Epidermal melanocyte (primary cell): ENCODE measurements at regions not wholly inside any gene's neighbourhood (a gene's known extent, or its start where the extent isn't known, plus 50 kb on each side); places are given as distances from the start of the nearest gene placed in this dataset.
"Not testable (repeated sequence)": the region's sequence is repeated elsewhere in the genome, so short reads cannot be mapped to it uniquely, and the experiment has no call there.

Source experiments
- DNase-seq: peaks from one replicate; pipeline ENCODE4 v3.0.0; 2011; ENCODE audit warnings: low spot score; ENCODE audit not compliant: insufficient read length

DNA sequence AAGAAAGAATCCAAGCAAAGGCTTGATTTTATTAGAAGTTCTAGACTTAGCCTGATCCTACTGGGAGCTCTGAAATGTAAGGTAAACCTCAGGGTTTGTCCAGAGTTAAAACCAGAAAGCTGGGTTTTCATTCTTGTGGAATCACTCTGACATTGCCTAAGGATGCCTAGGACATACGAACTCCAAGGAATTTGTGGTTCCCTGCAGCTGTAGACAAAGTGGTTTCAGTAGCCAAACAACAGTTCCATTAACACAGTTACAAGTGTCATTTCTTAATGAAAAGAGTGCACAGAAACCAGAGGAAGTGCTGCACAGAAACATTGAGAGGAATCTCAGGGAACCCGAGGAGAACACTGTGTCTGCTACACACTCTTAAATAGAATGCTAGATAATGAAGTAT is 221.4 kb upstream of the ST6GAL2 start:
- DNase-seq: no peak

DNA sequence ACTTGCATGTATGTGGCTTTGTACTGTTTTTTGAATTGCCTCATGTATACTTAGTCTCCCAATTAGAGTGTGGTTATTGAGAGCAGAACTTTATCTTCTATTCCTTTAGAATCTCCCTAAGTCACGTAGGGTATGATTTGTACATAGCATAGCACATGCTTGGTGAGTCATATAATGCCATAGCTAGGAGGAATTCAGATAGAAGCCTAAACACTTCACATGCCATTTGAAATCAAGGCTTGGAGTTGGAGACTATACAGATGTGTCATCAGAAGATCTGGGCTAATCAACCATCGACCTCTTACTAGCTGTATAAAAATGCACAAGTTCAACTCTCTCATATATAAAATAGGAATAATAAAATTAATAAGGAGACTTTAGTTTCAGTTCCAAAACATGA is 222.6 kb upstream of the ST6GAL2 start:
- no peak for DNase-seq

DNA sequence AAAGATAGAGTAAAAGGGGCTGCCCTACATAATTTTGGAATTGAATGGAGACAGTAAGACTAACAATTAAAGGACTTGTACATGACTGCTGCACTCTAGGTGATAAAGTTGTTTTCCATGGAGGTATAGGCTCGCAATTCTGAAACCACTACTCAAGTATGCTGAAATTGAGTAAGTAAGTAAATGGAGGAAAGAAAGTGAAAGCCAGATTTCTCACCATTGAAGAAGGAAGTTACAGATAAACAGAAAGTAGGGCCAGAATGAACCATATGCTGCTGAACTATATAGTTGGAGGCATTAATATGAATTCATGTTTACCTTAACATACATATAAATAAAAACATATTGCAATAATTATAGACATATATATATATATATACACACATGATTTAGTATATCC is 225.7 kb upstream of the ST6GAL2 start:
- no peak for DNase-seq

DNA sequence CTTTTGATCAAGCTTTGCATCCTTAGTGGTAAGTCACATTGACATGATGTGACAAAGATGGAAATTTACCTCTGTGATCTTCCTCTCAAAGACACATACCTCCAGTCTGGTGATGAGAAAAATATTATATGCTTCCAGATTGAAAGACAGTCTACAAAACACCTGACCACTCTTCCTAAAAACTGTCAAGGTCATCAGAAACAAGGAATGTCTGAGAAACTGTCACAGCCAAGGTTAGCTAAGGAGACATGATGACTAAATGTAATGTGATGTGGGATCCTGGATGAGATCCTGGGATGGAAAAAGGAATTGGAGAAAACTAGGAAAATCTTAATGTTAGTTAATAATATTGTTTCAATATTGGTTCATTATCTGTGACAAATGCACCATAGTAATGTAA is 226.6 kb upstream of the ST6GAL2 start:
- no peak for DNase-seq

DNA sequence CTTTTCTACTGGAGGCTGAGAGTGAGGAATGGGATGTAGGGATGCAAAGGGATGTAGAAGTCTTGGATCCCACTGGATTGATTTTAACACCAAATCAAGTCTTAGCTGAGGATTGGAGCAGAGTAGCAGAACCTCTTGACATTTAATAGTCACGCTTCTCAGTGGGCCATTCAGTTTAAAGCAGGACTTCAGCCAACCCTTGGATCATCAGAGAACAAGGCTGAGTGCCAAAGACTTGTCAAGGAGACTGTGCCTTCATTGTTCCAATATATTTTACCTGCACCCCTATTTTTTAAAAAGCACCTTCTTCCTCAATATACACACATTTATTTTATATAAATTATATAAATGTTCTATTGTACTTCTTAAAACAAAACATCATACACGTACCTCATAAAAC is 242.4 kb upstream of the ST6GAL2 start:
- DNase-seq: no peak

DNA sequence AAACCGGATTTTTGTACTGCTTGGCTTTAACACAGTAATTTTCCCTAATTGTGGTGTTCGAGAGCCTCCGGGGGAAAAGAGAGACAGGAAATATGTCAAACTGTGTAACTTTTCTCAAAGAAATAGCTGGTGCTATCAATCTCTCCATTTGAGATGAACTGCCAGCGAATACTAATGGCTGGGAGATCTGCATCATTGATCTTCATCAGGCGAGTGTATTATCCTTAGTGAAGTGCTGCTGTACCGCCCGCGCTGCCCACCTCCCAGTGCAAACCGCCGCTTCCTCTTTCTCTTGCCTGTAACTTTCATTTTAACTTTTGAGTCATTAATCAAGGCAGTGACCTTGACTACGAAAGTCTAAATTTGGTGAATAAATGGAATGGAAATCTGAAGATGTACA is 246.1 kb upstream of the ST6GAL2 start:
- DNase-seq: no peak

DNA sequence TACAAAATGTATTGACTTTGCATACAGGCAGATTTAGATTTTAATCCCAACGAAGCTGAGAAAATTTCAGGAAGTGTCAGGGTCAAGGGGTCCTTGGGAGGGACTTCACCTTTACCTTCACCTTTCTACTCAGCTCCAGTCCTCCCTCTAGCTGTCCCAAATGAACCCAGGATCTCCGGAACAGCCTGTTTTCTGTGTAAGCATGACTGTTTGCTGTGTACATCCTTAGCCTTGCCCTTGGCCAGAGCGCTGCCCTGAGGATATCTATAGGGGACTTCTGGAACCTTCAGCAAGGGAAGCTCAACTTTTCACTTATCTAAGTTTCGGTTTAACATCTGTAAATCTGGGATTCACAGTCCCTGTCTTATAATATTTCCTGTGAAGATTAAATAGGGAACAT is 246.8 kb upstream of the ST6GAL2 start:
- DNase-seq: no peak

DNA sequence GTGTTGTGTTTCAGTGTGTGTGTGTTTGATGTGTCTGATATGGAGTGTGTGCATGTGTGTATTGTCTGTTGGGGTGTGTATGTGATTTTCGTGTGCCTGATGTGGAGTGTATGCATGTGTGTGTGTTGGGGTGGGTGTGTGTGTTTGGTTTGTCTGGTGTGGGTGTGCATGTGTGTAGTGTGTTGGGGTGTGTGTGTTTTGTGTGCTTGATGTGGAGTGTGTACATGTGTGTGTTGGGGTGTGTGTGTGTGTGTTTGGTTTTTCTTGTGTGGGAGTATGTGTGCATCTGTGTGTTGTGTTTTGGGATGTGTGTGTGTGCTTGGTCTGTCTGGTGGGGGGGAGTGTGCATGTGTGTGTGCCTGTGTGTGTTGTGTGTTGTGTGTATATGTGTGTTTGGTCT is 247.4 kb upstream of the ST6GAL2 start:
- DNase-seq: no peak

DNA sequence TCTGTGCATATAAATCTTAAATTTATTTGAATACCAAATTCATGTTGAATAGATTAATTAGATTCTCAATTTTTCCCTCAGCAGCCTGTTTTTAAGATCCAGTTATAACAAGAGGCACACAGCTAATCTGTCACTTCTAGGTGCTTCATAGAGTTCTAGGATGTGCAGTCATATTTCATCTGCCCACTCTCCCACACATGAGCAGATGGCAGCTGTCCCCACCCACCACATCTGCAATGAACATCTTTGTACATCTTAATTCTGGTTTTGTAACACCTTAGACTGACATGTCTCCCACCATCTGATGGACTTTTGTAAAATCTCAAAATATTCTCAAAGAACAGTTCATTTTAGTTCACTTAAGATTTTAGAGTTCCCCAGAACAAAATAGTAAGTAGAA is 250.8 kb upstream of the ST6GAL2 start:
- DNase-seq: no peak

DNA sequence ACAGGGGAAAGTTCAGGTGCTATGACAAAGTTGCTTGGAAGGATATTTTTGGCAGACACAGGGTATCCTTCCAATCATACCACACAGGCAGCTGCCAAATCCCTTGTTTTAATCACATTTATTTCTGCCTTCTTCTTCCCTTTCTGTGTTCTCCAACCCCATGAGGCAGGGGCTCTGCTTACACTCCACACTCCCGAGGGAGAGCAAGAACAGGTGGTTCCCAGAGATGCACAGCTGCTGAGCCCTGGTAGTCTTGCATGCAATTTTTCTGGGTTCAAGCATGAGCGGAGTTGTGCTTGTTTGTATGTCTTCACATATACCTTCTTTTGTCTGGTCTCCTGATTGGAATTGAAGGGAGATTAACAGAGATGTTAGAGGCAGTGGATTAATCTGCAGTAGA is 251.7 kb upstream of the ST6GAL2 start:
- DNase-seq: no peak

DNA sequence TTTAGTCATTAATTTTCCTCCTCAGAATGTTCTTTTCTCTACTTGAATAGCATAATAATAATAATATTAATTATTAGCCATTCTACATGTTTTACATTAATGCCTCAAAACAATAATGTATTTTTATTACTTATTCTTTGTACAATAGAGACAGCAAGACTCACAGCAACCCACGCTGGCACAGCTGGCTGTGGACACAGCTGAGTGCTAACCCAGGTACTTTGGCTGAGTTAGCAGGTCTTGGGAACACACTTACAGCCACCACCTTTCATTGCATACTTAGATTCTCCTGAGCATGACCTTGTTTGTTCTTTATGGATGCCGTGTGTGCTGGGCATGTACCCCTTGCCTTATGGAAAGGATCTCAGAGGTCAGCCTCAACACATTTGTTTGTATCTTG is 260.2 kb upstream of the ST6GAL2 start:
- no peak for DNase-seq

DNA sequence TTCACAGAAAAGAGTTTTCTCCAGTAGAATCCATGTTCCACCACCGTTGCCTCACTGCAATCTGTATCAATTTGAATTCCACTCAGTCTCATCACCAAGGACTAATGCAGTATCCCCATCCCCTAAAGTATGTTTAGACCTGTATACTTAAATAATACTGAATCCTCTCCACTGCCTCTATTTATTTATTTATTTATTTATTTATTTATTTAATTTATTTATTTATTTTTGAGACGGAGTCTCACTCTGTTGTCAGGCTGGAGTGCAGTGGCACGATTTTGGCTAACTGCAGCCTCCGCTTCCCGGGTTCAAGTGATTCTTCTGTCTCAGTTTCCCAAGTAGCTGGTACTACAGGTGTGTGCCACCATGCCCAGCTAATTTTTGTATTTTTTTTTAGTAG is 260.7 kb upstream of the ST6GAL2 start:
- DNase-seq: not testable (repeated sequence)

DNA sequence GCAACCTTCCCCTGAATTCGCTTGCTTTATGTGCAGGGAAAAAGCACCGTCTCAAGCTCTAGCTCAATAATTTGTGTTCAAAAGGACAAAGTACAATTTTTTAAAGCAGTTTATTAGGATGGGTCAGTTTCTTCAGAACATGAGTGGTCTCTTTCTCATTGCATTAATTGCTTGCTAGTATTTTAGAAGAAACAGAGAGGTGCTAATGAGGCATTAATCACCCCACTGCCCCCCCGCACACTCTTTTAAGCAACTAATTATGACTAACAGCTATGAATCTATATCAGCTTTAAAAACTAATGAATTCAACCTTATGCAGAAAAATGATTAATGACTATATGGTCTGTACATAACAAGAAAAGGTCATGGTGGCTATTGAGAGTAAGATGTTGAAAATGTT is 262.1 kb upstream of the ST6GAL2 start:
- no peak for DNase-seq

DNA sequence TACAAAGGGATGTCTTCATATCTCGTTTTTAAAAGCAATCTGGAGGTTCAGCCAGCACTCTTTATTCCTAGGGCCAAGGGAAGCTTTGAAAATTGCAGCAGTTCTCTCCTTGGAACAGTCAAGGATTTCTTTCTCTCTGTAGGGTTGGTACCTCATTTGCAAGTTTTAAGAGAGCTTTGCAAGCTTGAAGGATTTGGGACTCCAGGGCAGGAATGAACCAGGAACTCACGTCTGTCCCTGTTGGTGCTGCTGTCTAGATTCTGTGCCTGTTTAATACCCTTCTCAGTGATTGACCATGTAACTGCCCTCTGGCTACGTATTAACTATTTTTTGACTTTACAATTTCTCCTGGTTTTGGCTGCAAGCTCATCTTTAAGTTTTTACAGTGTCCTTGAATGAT is 262.5 kb upstream of the ST6GAL2 start:
- no peak for DNase-seq

DNA sequence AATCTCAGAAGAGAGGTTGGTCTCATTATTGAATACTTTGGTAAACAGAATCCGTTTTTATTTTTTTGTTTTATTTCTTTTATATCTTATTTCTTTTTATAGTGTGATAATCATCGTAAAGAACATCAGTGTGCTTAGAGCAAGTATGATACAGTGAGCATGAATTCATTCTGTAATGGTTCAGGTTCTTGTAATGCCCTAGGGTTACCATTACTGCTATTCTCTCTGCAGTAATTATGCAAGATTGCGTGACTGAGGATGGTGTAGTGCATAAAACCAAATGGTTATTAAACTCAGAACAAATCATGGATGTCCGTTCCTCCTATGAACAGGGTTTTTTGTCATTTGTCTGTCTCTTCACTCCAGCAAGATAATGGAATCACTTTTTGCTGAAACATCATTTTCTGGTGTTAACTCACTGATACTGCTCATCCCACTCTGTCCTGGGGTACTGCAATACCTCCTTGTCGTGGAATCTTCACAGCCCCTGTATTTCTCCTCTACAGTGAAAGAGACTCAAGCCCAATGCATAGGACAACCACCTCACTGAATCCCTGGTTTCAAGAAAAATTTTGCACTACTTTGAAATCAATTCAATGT is 274.8 kb upstream of the ST6GAL2 start:
- DNase-seq: no peak

DNA sequence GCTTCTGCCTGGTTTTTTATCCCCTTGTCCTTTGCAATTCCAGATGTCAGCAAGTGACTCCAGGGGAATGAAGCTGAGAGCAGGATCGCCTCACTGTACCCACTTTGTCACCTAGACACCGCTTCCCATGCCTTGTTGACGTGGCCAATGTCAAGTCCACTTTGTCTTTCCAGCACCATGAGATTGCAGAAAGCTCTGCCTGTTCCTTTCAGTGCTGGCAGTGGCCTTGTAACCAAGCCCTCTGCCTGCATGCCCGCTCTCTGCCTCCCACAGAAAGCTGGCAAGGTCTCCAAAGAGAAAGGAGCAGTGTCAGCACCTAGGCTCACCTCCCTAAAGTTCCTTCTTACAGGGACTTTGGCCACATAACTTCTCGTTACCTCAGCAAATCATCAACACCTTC is 282.2 kb upstream of the ST6GAL2 start:
- DNase-seq: no peak

DNA sequence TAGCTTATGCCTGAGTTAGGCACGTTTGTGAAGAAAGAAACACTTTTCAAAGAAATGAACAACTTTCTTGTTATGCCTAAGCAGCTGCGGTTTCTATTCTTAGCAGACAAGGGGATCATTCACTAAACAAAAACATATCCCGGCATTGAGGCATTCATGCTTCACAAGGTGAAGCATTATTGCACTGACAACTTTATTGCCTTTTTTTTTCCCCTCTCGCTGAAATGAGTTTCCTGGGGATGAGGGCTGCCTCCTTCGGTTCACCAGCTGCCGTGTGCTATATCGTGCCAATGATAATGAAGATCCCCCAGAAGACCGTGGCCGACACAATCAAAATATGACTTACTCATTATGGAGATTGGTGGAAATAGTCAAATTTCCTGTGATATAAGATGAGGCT is 288.2 kb upstream of the ST6GAL2 start:
- DNase-seq: no peak

DNA sequence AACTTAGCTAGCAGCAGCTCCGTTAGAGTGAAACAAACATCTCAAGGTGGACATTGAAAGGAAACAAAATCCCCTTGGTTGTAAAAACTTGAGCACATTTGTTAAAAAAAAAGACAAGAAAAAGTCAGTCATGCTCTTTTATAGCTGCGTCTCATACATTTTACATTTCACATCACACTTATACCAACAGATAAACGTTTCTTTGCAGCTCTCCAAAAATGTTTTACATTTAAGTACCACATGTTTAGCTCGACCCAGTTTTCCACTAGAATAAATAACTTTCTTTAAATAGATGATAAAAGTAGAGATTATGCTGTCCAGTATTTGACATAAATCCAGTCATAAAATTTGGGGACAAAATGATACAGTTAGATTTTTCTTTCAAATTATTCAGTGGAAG is 297.0 kb upstream of the ST6GAL2 start:
- DNase-seq: no peak

DNA sequence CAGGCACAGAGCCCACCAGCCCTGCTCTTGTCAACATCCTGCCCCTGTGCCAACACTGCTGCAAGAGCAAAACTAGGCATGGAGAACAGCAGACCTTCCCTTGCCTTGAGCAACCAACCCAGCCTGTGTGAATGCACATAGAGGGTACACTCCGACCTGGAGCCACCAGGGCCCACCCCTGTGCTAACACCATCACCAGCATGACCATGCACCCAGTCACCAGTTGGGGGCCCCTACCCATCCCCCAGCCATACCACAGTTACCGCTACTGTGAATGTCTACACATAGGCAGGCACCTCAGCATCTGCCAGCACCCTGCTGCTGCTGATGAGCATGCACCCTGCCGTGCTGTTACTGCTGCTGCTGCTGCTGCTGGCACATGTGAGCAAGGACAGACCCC is 301.9 kb upstream of the ST6GAL2 start:
- DNase-seq: no peak

DNA sequence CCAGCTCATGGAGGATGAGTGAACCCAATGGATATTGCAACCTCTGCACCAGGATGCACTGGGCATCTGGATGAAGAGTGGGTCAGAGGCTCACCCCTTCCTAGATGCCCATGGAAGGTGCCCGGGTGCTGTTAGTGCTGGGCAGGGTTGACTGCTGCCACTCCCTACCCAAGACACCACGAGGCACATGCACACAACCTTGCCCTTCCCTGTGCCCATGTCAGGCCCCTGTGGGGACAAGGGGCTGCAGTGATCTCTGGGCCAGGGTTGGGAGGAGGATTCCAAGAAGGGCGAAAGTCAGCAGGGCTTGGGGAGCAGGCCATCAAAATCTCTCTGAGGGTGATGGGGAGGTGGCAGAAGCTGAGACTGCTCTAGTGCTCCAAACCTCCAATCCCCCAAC is 309.7 kb upstream of the ST6GAL2 start:
- DNase-seq: no peak

DNA sequence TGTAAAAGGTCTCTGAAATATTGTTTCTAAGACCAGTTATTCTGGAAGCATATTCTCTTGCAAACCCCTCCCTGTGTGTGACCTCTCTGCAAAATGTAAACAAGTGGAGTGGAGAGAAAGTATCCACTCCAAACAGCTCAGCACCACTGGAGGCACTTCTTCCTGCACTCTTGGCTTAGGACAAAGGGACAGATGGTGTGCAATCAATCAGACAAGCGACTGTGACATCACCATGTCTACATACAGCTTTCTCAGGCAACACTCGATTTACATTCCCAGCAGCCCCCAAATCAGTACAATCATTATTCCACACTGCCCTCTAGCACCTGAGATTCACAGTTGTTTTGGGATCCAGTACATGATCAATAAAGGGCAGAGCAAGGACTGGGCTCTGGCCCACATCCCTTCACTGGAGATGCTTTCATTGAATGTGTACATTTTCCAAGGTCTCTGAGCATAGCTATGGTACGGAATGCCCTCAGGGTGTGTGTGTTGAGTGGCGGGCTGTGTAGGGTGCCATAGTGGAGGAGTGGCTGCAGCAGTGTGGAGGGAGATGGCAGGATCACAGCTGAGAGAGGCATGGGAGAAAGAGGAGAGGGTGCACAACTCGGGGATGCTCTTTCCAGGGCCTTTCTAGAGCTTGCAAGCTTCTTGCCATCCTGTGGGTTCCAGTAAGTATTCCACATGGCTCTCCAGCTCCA is 311.8 kb upstream of the ST6GAL2 start:
- no peak for DNase-seq

DNA sequence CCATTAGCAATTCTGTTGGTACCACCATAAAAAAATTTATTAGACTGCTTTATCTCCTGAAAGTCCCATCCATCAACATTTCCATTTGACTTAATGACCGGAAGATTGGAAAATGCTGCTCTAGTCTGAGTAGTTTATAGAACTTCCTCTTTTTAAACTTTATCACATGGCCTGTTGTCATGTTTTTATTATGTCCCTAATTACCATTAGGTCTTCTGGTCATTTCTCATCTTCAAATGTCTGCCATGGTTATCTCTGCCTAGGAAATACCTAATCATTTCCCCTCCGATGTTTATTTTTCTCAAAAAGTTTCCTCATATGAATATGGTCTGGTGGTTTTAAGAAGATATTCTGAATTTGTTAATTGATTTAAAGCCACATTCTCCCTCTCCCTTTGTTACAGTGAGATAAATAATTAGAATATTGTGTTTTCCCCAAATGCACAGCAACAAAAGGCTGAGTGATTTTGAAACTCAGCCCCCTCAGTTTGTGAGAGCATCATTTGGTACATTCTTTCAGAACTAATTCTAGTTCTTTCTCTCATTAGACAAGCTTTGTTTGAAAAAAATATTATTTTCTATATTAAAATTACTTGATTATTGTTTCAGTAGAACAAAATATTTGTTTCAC is 317.1 kb upstream of the ST6GAL2 start:
- DNase-seq: no peak
